Activated T-cell treated with anti-CD3 and anti-CD28 coated beads, Interleukin-2, amount 50 U/mL, for 1 hour (primary cell): ENCODE measurements at regions not wholly inside any gene's neighbourhood (a gene's known extent, or its start where the extent isn't known, plus 50 kb on each side); places are given as distances from the start of the nearest gene placed in this dataset.

Experiments used
- DNase-seq: peaks from one replicate; pipeline ENCODE4 v3.0.0-alpha.2; 2020

DNA sequence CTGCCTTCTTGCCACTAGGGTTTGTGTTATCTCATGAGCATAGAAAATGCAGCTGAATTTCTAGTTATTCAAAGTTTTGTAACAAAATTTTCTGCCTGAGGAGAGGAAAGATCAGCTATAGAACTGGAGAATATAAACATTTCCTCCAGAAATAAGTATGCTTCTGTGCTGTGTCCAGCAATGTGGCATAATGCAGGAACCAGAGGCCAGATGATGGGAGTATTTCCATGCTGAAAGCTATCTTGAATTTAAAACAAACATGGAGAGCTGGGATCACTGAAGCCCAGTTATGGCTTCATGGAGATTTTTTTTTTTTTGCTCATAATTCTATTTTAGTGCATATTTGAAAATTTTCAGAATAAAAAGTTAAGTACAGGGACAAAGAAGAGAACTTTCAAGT is 608.2 kb downstream of the SOX6 start:
- no peak for DNase-seq

GRCh38 chr11:15748741-15749140 is 607.6 kb downstream of the SOX6 start:
- DNase-seq, result no peak

- DNase-seq, result no peak
These were observed 605.6 kb downstream of the SOX6 start for GRCh38 chr11:15750535-15751308.

DNA sequence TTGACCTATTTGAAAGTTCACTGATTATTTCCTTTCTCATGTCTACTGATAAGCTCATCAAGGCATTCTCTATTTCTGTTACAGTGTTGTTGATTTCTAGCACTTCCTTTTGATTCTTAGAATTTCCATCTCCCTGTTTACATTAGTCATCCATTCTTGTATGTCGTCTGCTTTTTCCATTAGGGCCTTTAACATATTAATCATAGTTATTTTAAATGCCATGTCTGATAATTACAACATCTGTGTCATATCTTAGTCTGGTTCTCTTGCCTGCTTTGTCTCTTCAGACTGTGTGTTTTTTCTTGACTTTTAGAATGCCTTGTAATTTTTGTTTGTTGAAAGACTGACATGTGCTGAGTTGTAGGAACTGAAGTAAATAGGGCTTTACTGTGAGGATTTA is 602.1 kb downstream of the SOX6 start:
- no peak for DNase-seq

GRCh38 chr11:15757048-15757698 is 599.2 kb downstream of the SOX6 start:
- no peak for DNase-seq

DNA sequence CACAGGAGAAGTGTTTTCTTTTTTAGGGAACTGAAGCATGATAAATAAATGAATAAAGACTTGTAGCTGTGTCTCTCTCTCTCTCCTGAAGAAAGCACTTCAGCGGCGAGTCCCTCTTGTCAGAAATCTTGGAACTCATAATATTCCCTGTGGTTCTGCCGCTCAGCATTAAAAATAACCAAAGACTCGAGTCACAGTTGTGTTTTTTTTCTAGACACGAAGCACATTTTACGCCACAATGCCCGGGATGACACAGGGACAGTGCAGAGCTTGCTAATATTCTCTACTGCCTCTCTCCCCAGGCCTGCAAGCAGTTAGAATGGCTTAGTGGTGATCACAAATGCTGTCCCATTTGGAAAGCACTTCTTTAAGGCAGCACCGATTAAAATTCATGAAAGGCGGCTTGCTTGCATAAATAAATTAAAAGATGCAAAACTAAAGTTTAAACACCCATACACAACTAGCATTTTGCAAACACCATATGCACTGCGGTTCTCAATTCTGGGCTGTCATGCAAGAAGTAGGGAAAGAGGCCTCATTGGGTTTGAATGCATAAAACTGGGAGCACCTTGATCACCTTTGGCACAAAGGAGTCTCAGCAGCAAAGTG is 597.4 kb downstream of the SOX6 start:
- DNase-seq, result no peak

GRCh38 chr11:15761235-15761634 is 595.1 kb downstream of the SOX6 start:
- DNase-seq, result no peak

- no peak for DNase-seq
These were observed 592.0 kb downstream of the SOX6 start for GRCh38 chr11:15764326-15764725.

GRCh38 chr11:15764948-15765347 is 591.4 kb downstream of the SOX6 start:
- no peak for DNase-seq

- DNase-seq, result no peak
These were observed 590.8 kb downstream of the SOX6 start for GRCh38 chr11:15765530-15765929.

DNA sequence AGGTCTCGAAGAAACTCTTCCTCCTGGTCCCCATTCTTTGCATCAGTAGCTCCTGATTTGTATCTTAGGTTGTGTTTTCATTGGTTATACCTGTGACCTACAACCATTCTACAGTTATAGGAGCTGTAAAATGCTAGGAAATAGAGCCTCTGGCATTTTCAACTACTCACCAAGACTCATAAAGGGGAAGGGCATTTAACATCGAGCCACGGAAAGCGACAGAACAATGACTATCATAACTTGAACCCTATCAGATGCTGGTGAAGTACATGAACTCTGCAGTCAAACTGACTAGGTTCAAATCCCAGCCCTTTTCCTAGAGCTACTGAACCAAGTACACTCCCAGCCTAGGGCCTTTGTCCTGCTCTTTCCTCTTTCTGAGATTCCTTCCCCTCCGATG is 588.0 kb downstream of the SOX6 start:
- no peak for DNase-seq

GRCh38 chr11:15769203-15769602 is 587.1 kb downstream of the SOX6 start:
- no peak for DNase-seq

DNA sequence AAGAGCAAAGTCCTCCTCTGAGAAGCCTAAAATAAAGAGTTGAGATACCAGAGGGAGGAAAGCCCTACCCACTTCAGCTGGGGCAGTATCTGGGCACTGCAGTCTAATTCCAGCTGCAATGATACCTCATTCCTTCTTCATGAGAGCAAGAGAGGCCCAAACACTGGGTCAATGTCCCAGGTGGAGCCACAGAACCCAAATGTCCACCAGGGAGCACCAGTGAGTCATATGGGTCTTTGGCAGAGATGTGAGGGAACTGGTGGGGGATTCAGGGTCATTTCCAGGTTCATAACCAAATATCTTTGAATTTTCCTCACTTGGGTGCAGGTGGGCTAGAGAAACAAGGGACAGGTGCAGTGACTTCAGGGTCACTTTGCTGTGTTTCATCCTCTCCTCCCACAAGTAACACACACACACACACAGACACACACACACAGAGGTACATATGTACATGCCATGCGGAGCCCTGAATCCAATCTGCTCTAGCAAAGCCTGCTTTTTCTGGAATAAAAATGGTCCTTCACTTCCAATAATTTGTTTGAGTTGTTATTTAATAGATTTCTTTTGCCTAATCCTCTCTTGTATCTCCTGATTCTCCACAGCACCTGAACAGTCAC is 585.4 kb downstream of the SOX6 start:
- DNase-seq, result no peak

DNA sequence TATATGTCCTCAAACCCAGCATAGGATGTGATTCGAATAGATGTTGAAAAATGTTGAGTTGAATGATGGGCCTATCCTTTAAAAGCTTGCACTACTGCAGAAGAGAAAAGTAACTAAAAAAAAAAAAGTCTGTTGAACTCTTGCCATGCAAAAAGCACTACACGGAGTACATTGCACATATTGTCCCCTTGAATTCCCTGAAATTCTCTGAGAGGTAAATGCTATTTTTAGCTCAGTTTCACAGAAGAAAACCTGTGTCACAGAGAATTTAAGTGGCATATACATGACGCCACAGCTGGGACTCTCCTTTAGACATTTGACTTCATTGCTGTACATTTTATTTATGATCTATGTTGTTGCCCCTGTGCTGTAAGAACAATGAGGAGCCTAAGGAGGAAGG is 583.8 kb downstream of the SOX6 start:
- DNase-seq, result no peak

GRCh38 chr11:15772981-15773380 is 583.4 kb downstream of the SOX6 start:
- no peak for DNase-seq

DNA sequence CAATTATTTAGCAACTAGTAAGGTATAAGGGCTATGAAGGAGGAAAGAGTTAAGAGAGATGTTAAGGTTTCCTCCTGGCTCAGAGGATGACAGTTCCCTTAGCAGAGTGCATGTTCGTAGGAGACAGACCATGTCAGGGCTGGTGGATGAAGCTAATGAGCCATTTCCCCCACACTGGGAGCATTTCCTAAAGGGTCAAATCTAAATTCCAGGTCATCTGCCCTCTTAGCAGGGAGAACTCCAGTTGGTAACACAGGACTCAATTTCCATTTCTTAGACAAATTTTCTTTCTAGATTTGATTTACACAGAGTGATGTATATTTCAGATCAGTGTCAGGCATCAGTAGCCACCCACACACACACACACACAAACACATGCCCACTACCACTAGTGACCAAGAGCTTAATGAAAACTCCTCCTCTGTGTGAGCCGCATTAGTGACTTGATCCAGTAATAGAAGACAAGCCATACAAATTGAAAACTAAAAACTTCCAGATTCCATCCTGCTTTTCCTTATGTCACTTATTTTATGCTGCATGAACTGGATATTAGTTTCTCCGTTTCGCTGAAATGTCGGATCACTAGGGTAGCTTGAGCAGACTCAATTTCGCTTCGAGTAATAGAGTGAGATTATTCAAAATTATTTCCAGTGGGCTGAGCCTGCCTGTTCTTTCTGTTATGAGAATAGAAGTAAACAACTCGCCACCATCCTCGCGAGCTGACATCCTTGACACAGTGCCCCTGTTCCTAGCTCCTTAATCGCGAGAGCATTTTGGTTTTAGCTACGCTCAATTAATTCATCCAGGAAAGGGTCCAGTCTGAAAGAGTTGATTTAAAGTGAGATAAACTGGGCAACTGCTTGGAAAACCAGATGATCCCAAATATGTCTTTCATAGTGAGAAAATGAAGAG is 582.6 kb downstream of the SOX6 start:
- DNase-seq, result no peak

- no peak for DNase-seq
These were observed 581.9 kb downstream of the SOX6 start for GRCh38 chr11:15774388-15774939.

- DNase-seq, result no peak
These were observed 581.3 kb downstream of the SOX6 start for GRCh38 chr11:15775015-15775541.

- no peak for DNase-seq
These were observed 580.5 kb downstream of the SOX6 start for GRCh38 chr11:15775797-15776196.

DNA sequence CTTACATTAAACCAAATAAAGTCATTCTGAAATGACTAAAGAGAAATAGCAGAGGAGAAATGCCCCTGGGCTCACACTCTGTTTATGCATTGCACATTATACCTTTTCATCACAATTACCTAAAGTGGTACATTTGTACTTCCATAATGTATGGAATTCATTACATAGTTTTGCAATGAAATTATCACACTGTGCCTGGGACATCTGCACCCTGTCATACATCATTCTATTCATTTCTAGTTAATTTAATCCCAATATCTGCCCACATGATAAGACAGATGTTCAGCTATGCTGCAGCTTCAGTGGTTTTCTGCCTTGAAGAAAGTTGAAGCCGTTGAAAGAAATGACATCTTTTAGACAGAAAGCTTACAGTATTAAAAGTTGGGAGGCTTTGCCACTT is 580.0 kb downstream of the SOX6 start:
- no peak for DNase-seq

- no peak for DNase-seq
These were observed 576.8 kb downstream of the SOX6 start for GRCh38 chr11:15779518-15779917.

- DNase-seq, result no peak
These were observed 576.0 kb downstream of the SOX6 start for GRCh38 chr11:15780382-15780781.
